Upper lobe of left lung (tissue), 6 donors: ENCODE measurements at regions not wholly inside any gene's neighbourhood (a gene's known extent, or its start where the extent isn't known, plus 50 kb on each side); places are given as distances from the start of the nearest gene placed in this dataset.

Source experiments
- ATAC-seq, 2 donors: fragments of 200-7000 bp; cut with Tn5 transposase; one replicate each; pipeline ENCODE4 v1.9.1; 2022; ENCODE audit warnings: mild to moderate bottlenecking in 2 of 2, moderate library complexity in 2 of 2; ENCODE audit not compliant: low FRiP score in 2 of 2
- DNase-seq, 2 donors: peaks; one replicate each; pipeline ENCODE4 v3.0.0-alpha.2; 2019 to 2020
- H3K27ac ChIP-seq, 4 donors: fragments of 200-600 bp; sonication (generic); one replicate each; pipeline ENCODE4 v1.5.1; 2016 to 2019
- H3K27me3 ChIP-seq, 4 donors: fragments of 200-600 bp; sonication (generic); one replicate each; pipeline ENCODE4 v1.5.1; 2017 to 2019
- H3K36me3 ChIP-seq, 4 donors: fragments of 200-600 bp; sonication (generic); one replicate each; pipeline ENCODE4 v1.5.1; 2016 to 2019
- H3K4me1 ChIP-seq, 4 donors: fragments of 200-600 bp; sonication (generic); one replicate each; pipeline ENCODE4 v1.5.1; 2018 to 2019
- H3K4me3 ChIP-seq, 4 donors: fragments of 200-600 bp; sonication (generic); one replicate each; pipeline ENCODE4 v1.5.1; 2017 to 2019; ENCODE audit warnings: mild to moderate bottlenecking in 2 of 4, moderate library complexity in 1 of 4
- H3K9me3 ChIP-seq, 4 donors: fragments of 200-600 bp; sonication (generic); one replicate each; pipeline ENCODE4 v1.5.1; 2018 to 2019
- CTCF ChIP-seq, 6 experiments: fragments of 450-650 bp in 4 of 6; fragments of 200-600 bp in 2 of 6; sonication (generic) in 2 of 6; IDR thresholded peaks; one replicate each; pipeline ENCODE4 v1.5.1; 2016 to 2019; ENCODE audit warnings: antibody characterized with exemption in 6 of 6
- EP300 ChIP-seq, 4 donors: sonication (generic); formaldehyde crosslinking; IDR thresholded peaks; one replicate each; pipeline ENCODE4 v1.5.1; 2017; ENCODE audit warnings: antibody characterized with exemption in 4 of 4, control low read depth in 2 of 4
- POLR2A ChIP-seq, 4 donors: fragments of 450-650 bp; IDR thresholded peaks; one replicate each; pipeline ENCODE4 v1.5.1; 2016 to 2017; ENCODE audit warnings: antibody characterized with exemption in 4 of 4, mild to moderate bottlenecking in 2 of 4
- POLR2AphosphoS5 ChIP-seq, 2 donors: sonication (generic); formaldehyde crosslinking; IDR thresholded peaks; one replicate each; pipeline ENCODE4 v1.5.1; 2017; ENCODE audit warnings: antibody characterized with exemption in 2 of 2
- WGBS, 2 donors: methylation state at CpG; one replicate each; pipeline ENCODE4 v1.1.5; 2017 to 2018; 5-methylcytosine and 5-hydroxymethylcytosine counted together
- donor health status: DM: no; HTN: no; CAD: no; lungs with moderate emphysema.
- donor health status: DM: no; HTN: yes; CAD: no; lungs with severe emphysema.

GRCh38 chr16:8204769-8205168 lies 385.5 kb downstream of the TMEM114 start:
- Histone ChIP-seq H3K27me3 (no peaks in the 10 kb centered on the region), H3K4me1 (no peaks in the 10 kb centered on the region), H3K27ac (no peak overlapping the region), H3K9me3 (no peaks in the 10 kb centered on the region), H3K36me3 (no peaks in the 10 kb centered on the region), H3K4me3 (no peak overlapping the region)
- ATAC-seq (no peak), DNase-seq (no peak)
- TF ChIP-seq EP300 (IDR thresholded peaks at IDR 0.05) = no peak
- no peak for TF ChIP-seq CTCF (IDR thresholded peaks at IDR 0.05)
- no peak for TF ChIP-seq POLR2AphosphoS5 (IDR thresholded peaks at IDR 0.05)
- TF ChIP-seq POLR2A (IDR thresholded peaks at IDR 0.05) = no peak
- 93 to 94% methylated on average over 1 of the region's 1 CpG for WGBS, 2 donors

- no peak for DNase-seq
- Histone ChIP-seq H3K4me1 (no peaks in the 10 kb centered on the region), H3K9me3 (no peaks in the 10 kb centered on the region), H3K4me3 (no peak overlapping the region), H3K27me3 (no peaks in the 10 kb centered on the region), H3K36me3 (no peaks in the 10 kb centered on the region), H3K27ac (no peak overlapping the region)
- TF ChIP-seq POLR2A (IDR thresholded peaks at IDR 0.05) (no peak), EP300 (IDR thresholded peaks at IDR 0.05) (no peak), POLR2AphosphoS5 (IDR thresholded peaks at IDR 0.05) (no peak), CTCF (IDR thresholded peaks at IDR 0.05) (no peak)
- 66 to 72% methylated on average over 4 of the region's 4 CpGs for WGBS, 2 donors
- ATAC-seq = no peak
Observed at GRCh38 chr16:8204096-8204495, 386.2 kb downstream of the TMEM114 start.

GRCh38 chr16:8203101-8203500 lies 387.2 kb downstream of the TMEM114 start:
- Histone ChIP-seq H3K27me3 (no peaks in the 10 kb centered on the region), H3K9me3 (no peaks in the 10 kb centered on the region), H3K4me3 (no peak overlapping the region), H3K27ac (no peak overlapping the region), H3K36me3 (no peaks in the 10 kb centered on the region), H3K4me1 (no peaks in the 10 kb centered on the region)
- TF ChIP-seq CTCF (IDR thresholded peaks at IDR 0.05) = no peak
- no peak for TF ChIP-seq EP300 (IDR thresholded peaks at IDR 0.05)
- no peak for TF ChIP-seq POLR2AphosphoS5 (IDR thresholded peaks at IDR 0.05)
- no peak for TF ChIP-seq POLR2A (IDR thresholded peaks at IDR 0.05)
- no peak for ATAC-seq
- no peak for DNase-seq
- WGBS, 2 donors = 75 to 89% methylated on average over 2 of the region's 2 CpGs

- no peak overlapping the region for H3K4me3 ChIP-seq
- H3K9me3 ChIP-seq = no peaks in the 10 kb centered on the region
- H3K36me3 ChIP-seq = no peaks in the 10 kb centered on the region
- TF ChIP-seq POLR2A (IDR thresholded peaks at IDR 0.05) (no peak), EP300 (IDR thresholded peaks at IDR 0.05) (no peak), POLR2AphosphoS5 (IDR thresholded peaks at IDR 0.05) (no peak), CTCF (IDR thresholded peaks at IDR 0.05) (no peak)
- H3K4me1 ChIP-seq = no peaks in the 10 kb centered on the region
- no peaks in the 10 kb centered on the region for H3K27me3 ChIP-seq
- DNase-seq = no peak
- no peak overlapping the region for H3K27ac ChIP-seq
- 93 to 98% methylated on average over 2 of the region's 2 CpGs for WGBS, 2 donors
- ATAC-seq = no peak
Observed at GRCh38 chr16:8200839-8201238, 389.5 kb downstream of the TMEM114 start.

- WGBS, 2 donors = 51 to 53% methylated on average over 5 of the region's 5 CpGs
Observed at GRCh38 chr16:8199390-8199789, 390.9 kb downstream of the TMEM114 start.

More at GRCh38 chr16:8199390-8199789, 390.9 kb downstream of the TMEM114 start:
- TF ChIP-seq CTCF (IDR thresholded peaks at IDR 0.05) = no peak
- no peak for TF ChIP-seq EP300 (IDR thresholded peaks at IDR 0.05)
- no peak for TF ChIP-seq POLR2A (IDR thresholded peaks at IDR 0.05)
- TF ChIP-seq POLR2AphosphoS5 (IDR thresholded peaks at IDR 0.05) = no peak
- H3K27me3 ChIP-seq = no peaks in the 10 kb centered on the region
- no peaks in the 10 kb centered on the region for H3K36me3 ChIP-seq
- ATAC-seq = no peak
- H3K9me3 ChIP-seq = no peaks in the 10 kb centered on the region
- no peaks in the 10 kb centered on the region for H3K4me1 ChIP-seq
- H3K27ac ChIP-seq = no peak overlapping the region
- DNase-seq = no peak
- no peak overlapping the region for H3K4me3 ChIP-seq
